Activated T-helper 2 cell treated with anti-CD3 and anti-CD28 coated beads, Interferon-gamma antibody, Interleukin-2, Interleukin-4, amounts not matched to agents 10 μg/mL and 5 μg/mL and 100 μg/mL, durations not matched to agents 14 hours and 24 hours and 36 hours (primary cell): ENCODE measurements at regions not wholly inside any gene's neighbourhood (a gene's known extent, or its start where the extent isn't known, plus 50 kb on each side); places are given as distances from the start of the nearest gene placed in this dataset.

ENCODE experiments used
- DNase-seq: peaks from one replicate; pipeline ENCODE4 v3.0.0; 2021; ENCODE audit warnings: low spot score
- H3K27ac Mint-ChIP-seq: one replicate; pipeline ENCODE4 v1.8.0; 2021; ENCODE audit warnings: mixed read lengths
- H3K27me3 Mint-ChIP-seq: one replicate; pipeline ENCODE4 v1.8.0; 2021; ENCODE audit warnings: low read depth, mixed read lengths
- H3K36me3 Mint-ChIP-seq: one replicate; pipeline ENCODE4 v1.8.0; 2021; ENCODE audit warnings: low read depth, mixed read lengths
- H3K4me1 Mint-ChIP-seq: one replicate; pipeline ENCODE4 v1.8.0; 2021; ENCODE audit warnings: low read depth, mixed read lengths
- H3K4me3 Mint-ChIP-seq: one replicate; pipeline ENCODE4 v1.8.0; 2021; ENCODE audit warnings: low read depth, mild to moderate bottlenecking, moderate library complexity, mixed read lengths
- H3K9me3 Mint-ChIP-seq: one replicate; pipeline ENCODE4 v1.8.0; 2021; ENCODE audit warnings: mixed read lengths
- intact Hi-C: fragments of 100-400 bp; cut with micrococcal nuclease; formaldehyde crosslinking; loops from one replicate; pipeline ENCODE4 v1.15.1; 2023

- no peak overlapping the region for H3K4me3 Mint-ChIP-seq
- DNase-seq: no peak
- H3K27ac Mint-ChIP-seq: no peak overlapping the region
- no peaks in the 10 kb centered on the region for H3K9me3 Mint-ChIP-seq
- intact Hi-C loops: no loop called here
- H3K36me3 Mint-ChIP-seq: peaks cover 15% of the 10 kb centered on the region
- no peaks in the 10 kb centered on the region for H3K27me3 Mint-ChIP-seq
- H3K4me1 Mint-ChIP-seq: no peaks in the 10 kb centered on the region
Observed at GRCh38 chr2:10208736-10209135, 86.2 kb downstream of the RRM2 start.

GRCh38 chr2:10209406-10209935 lies 86.9 kb downstream of the RRM2 start:
- Mint-ChIP-seq H3K4me1 (no peaks in the 10 kb centered on the region), H3K9me3 (no peaks in the 10 kb centered on the region), H3K4me3 (no peak overlapping the region), H3K27me3 (no peaks in the 10 kb centered on the region), H3K27ac (no peak overlapping the region), H3K36me3 (peaks cover 12% of the 10 kb centered on the region)
- no peak for DNase-seq
- intact Hi-C loops: no loop called here

GRCh38 chr2:10210336-10210735 lies 87.8 kb downstream of the RRM2 start:
- Mint-ChIP-seq H3K27ac (no peak overlapping the region), H3K36me3 (peaks cover 10% of the 10 kb centered on the region)
- intact Hi-C loops: no loop called here

GRCh38 chr2:10211844-10212422 lies 89.4 kb downstream of the RRM2 start:
- H3K9me3 Mint-ChIP-seq: no peaks in the 10 kb centered on the region
- no peaks in the 10 kb centered on the region for H3K4me1 Mint-ChIP-seq
- H3K36me3 Mint-ChIP-seq: peaks cover 5% of the 10 kb centered on the region
- intact Hi-C loops: no loop called here
- no peaks in the 10 kb centered on the region for H3K27me3 Mint-ChIP-seq
- DNase-seq: no peak
- H3K27ac Mint-ChIP-seq: no peak overlapping the region
- no peak overlapping the region for H3K4me3 Mint-ChIP-seq

More at GRCh38 chr2:10210336-10210735, 87.8 kb downstream of the RRM2 start:
- no peak for DNase-seq
- no peak overlapping the region for H3K4me3 Mint-ChIP-seq
- H3K27me3 Mint-ChIP-seq: no peaks in the 10 kb centered on the region
- no peaks in the 10 kb centered on the region for H3K4me1 Mint-ChIP-seq
- no peaks in the 10 kb centered on the region for H3K9me3 Mint-ChIP-seq

- H3K4me1 Mint-ChIP-seq: no peaks in the 10 kb centered on the region
- intact Hi-C loops: no loop called here
- H3K36me3 Mint-ChIP-seq: peaks cover 5% of the 10 kb centered on the region
- no peak overlapping the region for H3K4me3 Mint-ChIP-seq
- H3K27me3 Mint-ChIP-seq: no peaks in the 10 kb centered on the region
- no peak for DNase-seq
- H3K27ac Mint-ChIP-seq: no peak overlapping the region
- H3K9me3 Mint-ChIP-seq: no peaks in the 10 kb centered on the region
Observed at GRCh38 chr2:10212827-10213226, 89.9 kb upstream of the HPCAL1 start.

GRCh38 chr2:10214179-10214578 lies 88.5 kb upstream of the HPCAL1 start:
- intact Hi-C loops: no loop called here
- H3K27ac Mint-ChIP-seq: no peak overlapping the region
- no peaks in the 10 kb centered on the region for H3K9me3 Mint-ChIP-seq
- H3K36me3 Mint-ChIP-seq: peaks cover 5% of the 10 kb centered on the region
- H3K4me1 Mint-ChIP-seq: no peaks in the 10 kb centered on the region
- no peak overlapping the region for H3K4me3 Mint-ChIP-seq
- no peak for DNase-seq
- no peaks in the 10 kb centered on the region for H3K27me3 Mint-ChIP-seq

GRCh38 chr2:10215393-10215935 lies 87.2 kb upstream of the HPCAL1 start:
- H3K27me3 Mint-ChIP-seq: no peaks in the 10 kb centered on the region
- intact Hi-C loops: no loop called here
- no peak overlapping the region for H3K4me3 Mint-ChIP-seq
- no peak for DNase-seq
- H3K4me1 Mint-ChIP-seq: no peaks in the 10 kb centered on the region
- H3K27ac Mint-ChIP-seq: no peak overlapping the region
- H3K36me3 Mint-ChIP-seq: peaks cover 5% of the 10 kb centered on the region
- no peaks in the 10 kb centered on the region for H3K9me3 Mint-ChIP-seq

- H3K9me3 Mint-ChIP-seq: no peaks in the 10 kb centered on the region
- no peaks in the 10 kb centered on the region for H3K27me3 Mint-ChIP-seq
- intact Hi-C loops: no loop called here
- no peak overlapping the region for H3K4me3 Mint-ChIP-seq
- no peak overlapping the region for H3K27ac Mint-ChIP-seq
- H3K4me1 Mint-ChIP-seq: no peaks in the 10 kb centered on the region
- DNase-seq: no peak
- H3K36me3 Mint-ChIP-seq: no peaks in the 10 kb centered on the region
Observed at GRCh38 chr2:10216677-10217488, 85.8 kb upstream of the HPCAL1 start.

- no peak overlapping the region for H3K4me3 Mint-ChIP-seq
- H3K36me3 Mint-ChIP-seq: no peaks in the 10 kb centered on the region
- H3K4me1 Mint-ChIP-seq: no peaks in the 10 kb centered on the region
- no peak overlapping the region for H3K27ac Mint-ChIP-seq
- no peaks in the 10 kb centered on the region for H3K9me3 Mint-ChIP-seq
- intact Hi-C loops: no loop called here
- no peaks in the 10 kb centered on the region for H3K27me3 Mint-ChIP-seq
- DNase-seq: no peak
Observed at GRCh38 chr2:10217489-10218435, 84.9 kb upstream of the HPCAL1 start.

GRCh38 chr2:10220045-10220901 lies 82.4 kb upstream of the HPCAL1 start:
- H3K27me3 Mint-ChIP-seq: no peaks in the 10 kb centered on the region
- no peaks in the 10 kb centered on the region for H3K9me3 Mint-ChIP-seq
- no peak overlapping the region for H3K4me3 Mint-ChIP-seq
- no peak for DNase-seq
- no peaks in the 10 kb centered on the region for H3K36me3 Mint-ChIP-seq
- intact Hi-C loops: no loop called here
- no peak overlapping the region for H3K27ac Mint-ChIP-seq
- no peaks in the 10 kb centered on the region for H3K4me1 Mint-ChIP-seq

GRCh38 chr2:10220902-10221391 lies 81.8 kb upstream of the HPCAL1 start:
- Mint-ChIP-seq H3K9me3 (no peaks in the 10 kb centered on the region), H3K4me3 (no peak overlapping the region), H3K36me3 (no peaks in the 10 kb centered on the region), H3K4me1 (no peaks in the 10 kb centered on the region), H3K27ac (no peak overlapping the region), H3K27me3 (no peaks in the 10 kb centered on the region)
- intact Hi-C loops: no loop called here
- no peak for DNase-seq

- Mint-ChIP-seq H3K27me3 (no peaks in the 10 kb centered on the region), H3K36me3 (no peaks in the 10 kb centered on the region), H3K9me3 (no peaks in the 10 kb centered on the region), H3K4me3 (no peak overlapping the region), H3K27ac (no peak overlapping the region), H3K4me1 (no peaks in the 10 kb centered on the region)
- DNase-seq: no peak
- intact Hi-C loops: no loop called here
Observed at GRCh38 chr2:10221443-10221842, 81.3 kb upstream of the HPCAL1 start.
